Gastroesophageal sphincter (tissue), 3 donors: ENCODE measurements at regions not wholly inside any gene's neighbourhood (a gene's known extent, or its start where the extent isn't known, plus 50 kb on each side); places are given as distances from the start of the nearest gene placed in this dataset.

ENCODE experiments used
- CTCF ChIP-seq, 4 experiments: fragments of 200-600 bp in 2 of 4; fragments of 450-650 bp in 2 of 4; sonication (generic) in 1 of 4; IDR thresholded peaks; one replicate each; pipeline ENCODE4 v1.5.1; 2017 to 2019; ENCODE audit warnings: antibody characterized with exemption in 4 of 4, mild to moderate bottlenecking in 2 of 4, moderate library complexity in 2 of 4
- EP300 ChIP-seq: sonication (generic); formaldehyde crosslinking; IDR thresholded peaks from one replicate; pipeline ENCODE4 v1.6.1; 2017; ENCODE audit warnings: antibody characterized with exemption, mild to moderate bottlenecking
- POLR2A ChIP-seq, 2 donors: fragments of 450-650 bp; IDR thresholded peaks; one replicate each; pipeline ENCODE4 v1.6.1; 2017; ENCODE audit warnings: antibody characterized with exemption in 2 of 2, mild to moderate bottlenecking in 2 of 2, moderate library complexity in 1 of 2
- POLR2AphosphoS5 ChIP-seq: sonication (generic); formaldehyde crosslinking; IDR thresholded peaks from one replicate; pipeline ENCODE4 v1.6.1; 2017; ENCODE audit warnings: antibody characterized with exemption

GRCh38 chr11:11073996-11074395 lies 216.1 kb upstream of the ZBED5 start:
- TF ChIP-seq CTCF (IDR thresholded peaks at IDR 0.05) (no peak), POLR2AphosphoS5 (no peak), POLR2A (IDR thresholded peaks at IDR 0.05) (no peak), EP300 (no peak)
